GM08714 (cell line): ENCODE measurements at regions not wholly inside any gene's neighbourhood (a gene's known extent, or its start where the extent isn't known, plus 50 kb on each side); places are given as distances from the start of the nearest gene placed in this dataset.
"Not testable (repeated sequence)": the region's sequence is repeated elsewhere in the genome, so short reads cannot be mapped to it uniquely, and the experiment has no call there.

Experiments used
- H3K4me3 ChIP-seq: fragments of 200-500 bp; sonication (Bioruptor generic); 2 replicates; pipeline ENCODE4 v1.5.1; 2014; ENCODE audit warnings: mild to moderate bottlenecking, low read length, inconsistent platforms
- ZNF274 ChIP-seq: IDR thresholded peaks from 2 replicates; pipeline ENCODE4 v1.6.1; 2012; ENCODE audit warnings: mild to moderate bottlenecking, low read depth, low read length

- no peak overlapping the region for H3K4me3 ChIP-seq
- no peak for TF ChIP-seq ZNF274
Measured at GRCh38 chr10:128570319-128570995, 444.2 kb upstream of the MKI67 start.

DNA sequence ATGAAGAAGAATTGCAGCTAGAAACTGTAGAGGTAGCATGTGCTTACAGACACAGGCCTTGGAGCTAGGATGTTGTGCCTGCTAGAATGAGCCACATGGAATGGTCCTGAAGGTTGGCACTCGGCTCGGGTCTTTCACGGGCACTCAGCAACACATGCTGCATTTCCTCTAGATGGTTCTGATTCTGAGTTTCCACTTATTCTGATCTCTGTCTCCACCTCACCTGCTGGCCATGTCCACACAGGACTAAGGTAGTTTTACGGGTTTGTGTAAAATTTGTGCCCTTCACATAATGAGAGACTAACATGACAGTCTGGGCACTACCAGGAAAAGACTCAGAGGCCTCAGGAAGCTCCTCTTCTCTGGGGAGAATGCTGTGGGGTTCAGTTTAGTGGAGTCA is 444.8 kb upstream of the MKI67 start:
- no peak overlapping the region for H3K4me3 ChIP-seq
- no peak for TF ChIP-seq ZNF274

GRCh38 chr10:128571745-128572144 is 445.5 kb upstream of the MKI67 start:
- no peak overlapping the region for H3K4me3 ChIP-seq
- no peak for TF ChIP-seq ZNF274

DNA sequence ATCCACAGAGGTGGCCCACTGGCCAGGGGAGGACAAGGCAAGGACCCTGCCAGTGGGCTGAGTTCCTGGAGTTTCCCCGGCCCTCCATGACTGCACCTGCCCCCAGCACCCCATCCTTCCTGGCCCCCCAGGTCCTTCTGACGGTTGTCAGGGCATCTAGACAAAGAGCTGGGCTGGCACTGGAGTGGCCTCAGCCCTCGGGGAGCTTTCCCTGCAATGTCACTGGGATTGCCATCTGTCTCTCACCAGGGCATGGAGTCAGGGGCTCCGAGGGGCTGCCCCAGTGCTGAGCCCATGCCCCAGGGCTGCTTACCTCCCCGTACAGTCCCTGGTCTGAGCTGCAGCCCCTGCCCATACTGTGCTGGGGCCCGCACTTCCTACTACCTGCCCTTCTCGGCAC is 446.5 kb upstream of the MKI67 start:
- TF ChIP-seq ZNF274 = no peak
- no peak overlapping the region for H3K4me3 ChIP-seq

DNA sequence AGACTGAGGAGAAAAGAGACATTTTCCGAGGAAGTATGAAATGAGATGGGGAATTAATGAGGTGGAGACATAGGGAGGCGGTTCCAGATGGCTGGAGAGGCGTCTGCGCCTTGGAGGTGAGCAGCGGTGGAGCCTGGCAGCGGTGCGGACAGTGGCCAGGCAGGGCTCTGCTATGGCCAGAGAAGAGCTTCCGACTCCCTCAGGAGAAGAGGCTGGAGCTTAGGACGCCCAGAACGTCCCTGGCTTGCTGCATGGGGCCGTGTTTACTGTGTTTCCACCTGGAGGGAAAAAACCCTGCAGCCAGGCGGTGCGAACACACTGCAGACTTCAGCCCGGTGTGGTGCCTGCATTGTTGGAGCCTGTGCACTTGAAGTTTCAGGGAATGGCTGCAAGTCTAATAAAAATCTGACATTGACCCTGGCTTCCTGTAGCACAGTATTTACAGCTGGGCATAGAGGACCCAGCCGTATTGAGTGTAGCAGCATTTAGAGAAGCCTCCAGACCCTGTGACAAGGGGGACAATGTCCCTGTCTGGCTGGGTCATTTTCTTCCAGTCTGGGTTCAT is 447.1 kb upstream of the MKI67 start:
- no peak overlapping the region for H3K4me3 ChIP-seq
- TF ChIP-seq ZNF274 = no peak

- no peak overlapping the region for H3K4me3 ChIP-seq
Measured at GRCh38 chr10:128573986-128574385, 447.8 kb upstream of the MKI67 start.

GRCh38 chr10:128574581-128575210 is 448.5 kb upstream of the MKI67 start:
- no peak overlapping the region for H3K4me3 ChIP-seq
- no peak for TF ChIP-seq ZNF274

More at GRCh38 chr10:128573986-128574385, 447.8 kb upstream of the MKI67 start:
- no peak for TF ChIP-seq ZNF274

DNA sequence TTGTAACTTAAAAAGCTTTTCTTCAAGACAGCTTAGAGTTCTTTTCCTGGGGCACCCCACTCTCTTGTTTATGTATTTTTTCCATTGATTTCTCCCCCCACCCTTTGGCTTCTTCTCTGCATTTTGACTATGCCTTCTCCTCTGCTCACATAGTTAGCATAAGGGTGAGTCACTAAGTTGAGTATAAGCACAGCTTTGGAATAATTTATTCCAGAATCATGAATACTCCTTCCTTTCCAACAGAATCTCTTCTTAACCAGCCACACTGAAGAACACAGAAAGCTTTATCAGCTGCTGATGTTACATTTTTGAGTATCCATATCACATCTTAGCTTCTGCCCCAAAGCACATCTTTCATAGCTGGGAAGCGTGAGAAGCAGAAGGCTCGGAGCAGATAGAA is 449.5 kb upstream of the MKI67 start:
- TF ChIP-seq ZNF274 = no peak
- H3K4me3 ChIP-seq = no peak overlapping the region

DNA sequence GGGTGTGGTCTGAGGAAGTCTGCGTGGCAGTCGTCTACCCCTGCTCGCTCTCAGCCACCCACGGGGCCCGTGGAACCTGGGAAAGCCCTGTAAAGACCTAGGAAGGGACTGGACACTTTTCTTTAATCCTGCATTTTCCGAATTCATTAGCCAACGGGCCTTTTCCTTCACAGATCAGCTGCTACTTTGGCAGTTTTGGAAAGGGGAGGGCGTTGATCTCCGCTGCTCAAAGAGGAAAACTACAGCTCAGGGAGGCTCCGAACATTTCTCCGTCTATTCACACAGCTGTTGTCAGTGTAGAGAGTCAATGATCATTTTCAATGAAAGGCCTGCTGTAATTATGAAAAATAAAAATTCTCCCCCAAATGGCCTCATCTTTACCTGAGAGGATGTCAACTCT is 450.1 kb upstream of the MKI67 start:
- TF ChIP-seq ZNF274 = no peak
- no peak overlapping the region for H3K4me3 ChIP-seq

DNA sequence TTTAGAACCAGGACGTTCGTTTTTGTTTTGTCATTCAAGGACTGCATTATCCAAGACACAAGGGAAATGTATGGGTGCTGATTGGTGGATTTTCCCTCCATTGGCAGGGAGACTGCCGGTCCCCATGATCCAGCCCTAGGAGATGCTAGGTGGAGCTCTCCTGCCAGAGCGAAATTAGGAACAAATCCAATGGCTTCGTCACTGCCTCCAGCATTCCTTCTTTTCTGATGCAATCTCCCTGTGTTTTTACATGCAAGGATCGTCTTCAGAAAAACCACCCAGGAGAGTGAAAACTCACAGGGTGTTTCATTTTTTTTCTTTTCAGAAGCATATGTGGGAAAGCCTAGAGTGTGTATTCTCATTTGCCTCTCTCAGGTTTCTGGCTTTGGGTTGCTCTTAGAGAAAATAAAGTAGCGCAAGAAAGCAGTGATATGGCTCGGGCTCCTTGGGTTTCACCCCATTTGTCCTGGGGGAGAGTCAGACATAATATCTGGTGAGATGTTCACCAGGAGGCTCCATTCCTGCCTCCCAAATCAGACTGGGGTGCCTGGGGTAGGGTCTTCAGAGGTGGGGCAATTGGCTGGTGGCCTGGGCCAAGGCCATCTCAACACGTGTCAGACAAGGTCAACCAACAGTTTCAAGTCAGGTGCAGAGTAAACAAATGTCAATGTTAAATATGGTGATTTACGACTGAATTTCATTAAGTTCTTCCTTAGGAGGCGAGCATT is 450.9 kb upstream of the MKI67 start:
- TF ChIP-seq ZNF274 = no peak
- no peak overlapping the region for H3K4me3 ChIP-seq

DNA sequence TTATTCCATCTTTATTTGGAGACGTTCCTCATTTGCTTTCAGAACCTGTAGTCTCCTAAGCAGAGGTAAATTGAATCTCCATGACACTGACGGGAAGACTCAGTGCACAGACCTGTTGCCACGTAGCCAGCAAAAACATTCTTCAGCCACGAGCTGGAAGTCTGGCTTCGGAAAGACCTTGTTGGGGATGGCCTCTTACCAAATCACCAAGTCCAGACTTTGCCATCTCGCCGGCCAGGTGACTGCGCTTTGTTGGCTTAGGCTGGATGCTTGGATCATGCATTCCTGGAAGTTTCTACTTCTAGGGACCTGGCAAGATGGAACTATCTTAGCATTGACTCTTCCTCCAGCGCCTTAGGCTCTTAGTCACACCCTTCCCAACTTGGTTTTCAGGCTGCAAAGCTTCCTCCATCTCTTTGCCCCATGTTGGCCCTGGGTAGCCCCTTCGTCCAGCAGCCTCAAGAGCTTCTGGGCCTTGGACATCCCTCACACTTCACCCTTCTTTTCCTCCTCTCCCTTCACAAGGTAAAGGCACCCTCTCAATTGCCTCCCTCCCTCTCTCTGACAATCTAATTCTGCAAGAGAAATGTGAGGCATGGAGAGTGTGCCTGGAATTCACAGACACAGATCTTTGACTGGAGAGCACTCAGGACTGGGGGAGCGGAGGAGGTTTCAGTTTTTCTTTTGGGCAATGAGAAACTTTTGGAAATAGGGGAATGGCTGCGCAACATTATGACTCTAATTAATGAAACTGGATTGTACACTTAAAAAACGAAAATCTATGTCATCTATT is 451.9 kb upstream of the MKI67 start:
- no peak for TF ChIP-seq ZNF274
- H3K4me3 ChIP-seq = no peak overlapping the region

- no peak for TF ChIP-seq ZNF274
- no peak overlapping the region for H3K4me3 ChIP-seq
Measured at GRCh38 chr10:128578766-128579165, 452.5 kb upstream of the MKI67 start.

GRCh38 chr10:128579280-128579865 is 453.1 kb upstream of the MKI67 start:
- H3K4me3 ChIP-seq = no peak overlapping the region
- TF ChIP-seq ZNF274 = no peak

DNA sequence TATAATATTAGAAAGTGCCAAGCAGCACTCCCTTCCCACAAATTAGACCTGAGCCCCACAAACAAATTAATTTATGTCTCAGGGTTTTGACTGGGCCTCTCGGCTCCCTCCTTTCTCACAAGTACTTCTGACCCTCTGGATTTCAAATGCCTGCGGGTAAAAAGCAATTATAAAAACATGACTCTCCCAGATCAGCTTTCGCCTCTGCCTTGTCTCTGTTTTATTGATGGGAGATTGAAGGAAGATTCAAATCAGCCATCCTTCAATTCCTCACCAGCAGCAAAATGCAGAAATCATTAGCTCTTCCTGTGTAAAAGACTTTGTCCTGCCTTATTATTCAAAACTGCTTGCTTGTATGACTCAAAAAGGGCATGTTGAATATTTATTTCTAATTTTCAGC is 453.7 kb upstream of the MKI67 start:
- no peak overlapping the region for H3K4me3 ChIP-seq
- no peak for TF ChIP-seq ZNF274

GRCh38 chr10:128583125-128583524 is 456.9 kb upstream of the MKI67 start:
- H3K4me3 ChIP-seq = not testable (repeated sequence)

- not testable (repeated sequence) for H3K4me3 ChIP-seq
Measured at GRCh38 chr10:128586599-128586998, 460.4 kb upstream of the MKI67 start.
